Hematopoietic multipotent progenitor cell treated with erythropoietin and hydrocortisone succinate and interleukin-3 and kit ligand, for 15 days (in vitro differentiated cells): ENCODE measurements at regions not wholly inside any gene's neighbourhood (a gene's known extent, or its start where the extent isn't known, plus 50 kb on each side); places are given as distances from the start of the nearest gene placed in this dataset.

ENCODE experiments used
- DNase-seq: peaks from one replicate; pipeline ENCODE4 v3.0.0-alpha.2; 2015; ENCODE audit warnings: low spot score

GRCh38 chr10:91036807-91037411, 116.0 kb upstream of the ANKRD1 start:
- DNase-seq, result no peak

GRCh38 chr10:91038971-91039370, 118.1 kb upstream of the ANKRD1 start:
- no peak for DNase-seq

- DNase-seq, result no peak
Measured at GRCh38 chr10:91040343-91040742, 119.5 kb upstream of the ANKRD1 start.

GRCh38 chr10:91042069-91042468, 121.2 kb upstream of the ANKRD1 start:
- DNase-seq, result no peak

GRCh38 chr10:91043173-91043910, 122.5 kb upstream of the ANKRD1 start:
- peak; percentile 20 for DNase-seq

GRCh38 chr10:91046869-91047268, 126.0 kb upstream of the ANKRD1 start:
- no peak for DNase-seq

GRCh38 chr10:91048380-91048779, 127.5 kb upstream of the ANKRD1 start:
- DNase-seq, result no peak

GRCh38 chr10:91049296-91049987, 128.6 kb upstream of the ANKRD1 start:
- no peak for DNase-seq

GRCh38 chr10:91049988-91050360, 129.1 kb upstream of the ANKRD1 start:
- no peak for DNase-seq

GRCh38 chr10:91050371-91051034, 129.6 kb upstream of the ANKRD1 start:
- no peak for DNase-seq

GRCh38 chr10:91051829-91052228, 130.9 kb upstream of the ANKRD1 start:
- DNase-seq, result no peak

- no peak for DNase-seq
Measured at GRCh38 chr10:91054325-91054724, 133.4 kb upstream of the ANKRD1 start.

GRCh38 chr10:91061187-91061586, 140.3 kb upstream of the ANKRD1 start:
- no peak for DNase-seq

GRCh38 chr10:91061608-91062007, 140.7 kb upstream of the ANKRD1 start:
- DNase-seq, result no peak

GRCh38 chr10:91062091-91062490, 141.2 kb upstream of the ANKRD1 start:
- DNase-seq, result no peak

- no peak for DNase-seq
Measured at GRCh38 chr10:91071786-91072185, 148.7 kb upstream of the PCGF5 start.

- DNase-seq, result no peak
Measured at GRCh38 chr10:91073286-91073979, 147.0 kb upstream of the PCGF5 start.

- no peak for DNase-seq
Measured at GRCh38 chr10:91076991-91077548, 143.4 kb upstream of the PCGF5 start.

GRCh38 chr10:91077549-91078071, 142.9 kb upstream of the PCGF5 start:
- no peak for DNase-seq

GRCh38 chr10:91080776-91081175, 139.7 kb upstream of the PCGF5 start:
- no peak for DNase-seq

GRCh38 chr10:91082447-91082846, 138.0 kb upstream of the PCGF5 start:
- no peak for DNase-seq
